ENCODE measurements at regions not wholly inside any gene's neighbourhood (a gene's known extent, or its start where the extent isn't known, plus 50 kb on each side); places are given as distances from the start of the nearest gene placed in this dataset.

DNA sequence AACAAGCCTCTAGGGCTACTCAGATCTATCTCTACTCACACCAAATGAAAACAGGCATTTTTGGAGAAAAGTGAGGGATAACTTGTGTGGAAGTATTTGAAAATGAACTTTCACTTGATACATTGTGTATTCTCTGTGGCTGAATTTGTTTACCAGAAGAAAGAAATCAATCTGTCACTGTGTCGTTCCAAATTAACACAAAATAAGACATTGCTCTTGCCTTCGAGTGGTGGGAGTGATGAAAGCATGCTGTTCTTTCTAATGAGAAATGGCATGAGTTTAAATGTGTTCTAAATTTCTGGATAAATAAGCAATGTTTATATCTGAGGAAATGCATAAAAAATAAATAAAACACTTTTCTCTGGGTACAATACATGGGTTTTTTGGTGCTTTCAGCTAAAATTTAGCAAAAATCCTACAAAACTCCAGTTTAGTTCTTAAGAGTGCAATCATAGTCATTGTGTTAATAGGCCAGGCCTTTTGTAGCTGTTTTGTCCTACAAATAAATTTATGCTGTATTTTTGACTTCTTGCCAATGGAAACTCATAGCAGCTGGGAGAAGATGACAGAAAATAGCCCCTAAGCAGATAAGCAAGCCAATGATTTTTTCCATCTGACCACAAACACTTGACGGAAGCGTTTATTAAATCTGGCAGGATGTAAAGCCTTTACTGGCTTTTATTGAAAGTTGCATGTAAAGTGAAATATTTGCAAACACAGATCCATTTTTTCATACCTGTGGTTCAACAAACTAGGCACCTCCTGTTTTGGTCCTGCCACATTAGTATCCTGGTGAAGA, 1064.1 kb upstream of the GHITM start:
- TF ChIP-seq EZH2phosphoT487 (IDR thresholded peaks at IDR 0.05; ENCODE audit: borderline replicate concordance): no peak
- no peak for TF ChIP-seq CTCF (conservative IDR thresholded peaks at IDR 0.05; ENCODE audit: low read length)

All from Loucy (cell line).